22Rv1 (cell line): ENCODE measurements at regions not wholly inside any gene's neighbourhood (a gene's known extent, or its start where the extent isn't known, plus 50 kb on each side); places are given as distances from the start of the nearest gene placed in this dataset.

Source experiments
- ZFX ChIP-seq: fragments of 450-650 bp; IDR thresholded peaks from 2 replicates; pipeline ENCODE4 v1.6.1; 2017; ENCODE audit warnings: antibody characterized with exemption, borderline replicate concordance
- TF ChIP-seq, protein P1 (sequence below): fragments of 450-650 bp; IDR thresholded peaks from 2 replicates; pipeline ENCODE4 v1.5.1; 2017; ENCODE audit warnings: mild to moderate bottlenecking

DNA sequence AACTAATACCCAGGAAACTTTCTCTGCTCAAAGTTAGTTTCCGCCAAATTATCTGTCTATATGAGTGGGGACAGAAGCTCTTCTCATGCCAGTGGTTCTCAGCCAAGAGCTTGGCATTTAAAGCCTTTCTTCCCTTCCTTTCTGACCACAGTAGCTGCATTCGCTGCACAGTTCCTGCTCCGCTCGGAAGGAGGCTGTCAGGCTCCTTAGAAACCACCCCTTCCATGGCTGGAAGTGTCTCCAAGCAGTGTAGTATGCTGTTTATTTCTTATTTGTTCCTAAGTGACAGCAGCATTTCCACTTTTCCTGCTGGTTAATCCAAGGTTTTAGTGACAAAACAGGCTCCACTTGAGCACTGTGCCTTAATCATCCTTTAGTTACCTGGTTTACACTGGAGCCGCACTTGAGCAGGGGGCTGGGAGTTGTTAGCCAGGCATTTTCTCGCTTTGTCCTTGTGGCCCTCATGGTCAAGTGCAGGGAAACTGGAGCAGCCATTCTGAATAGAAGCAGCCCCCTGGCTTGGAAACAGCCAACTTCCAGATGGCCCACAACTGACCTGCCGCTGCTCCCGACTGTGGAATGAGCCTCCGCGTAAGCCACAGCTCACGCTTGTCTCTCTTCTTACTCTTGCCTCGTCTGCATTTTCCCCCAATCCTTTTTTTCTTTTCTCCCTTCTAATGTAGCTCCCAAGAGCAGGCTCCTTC, 739.4 kb upstream of the TENM3 start:
- TF ChIP-seq, protein P1, sequence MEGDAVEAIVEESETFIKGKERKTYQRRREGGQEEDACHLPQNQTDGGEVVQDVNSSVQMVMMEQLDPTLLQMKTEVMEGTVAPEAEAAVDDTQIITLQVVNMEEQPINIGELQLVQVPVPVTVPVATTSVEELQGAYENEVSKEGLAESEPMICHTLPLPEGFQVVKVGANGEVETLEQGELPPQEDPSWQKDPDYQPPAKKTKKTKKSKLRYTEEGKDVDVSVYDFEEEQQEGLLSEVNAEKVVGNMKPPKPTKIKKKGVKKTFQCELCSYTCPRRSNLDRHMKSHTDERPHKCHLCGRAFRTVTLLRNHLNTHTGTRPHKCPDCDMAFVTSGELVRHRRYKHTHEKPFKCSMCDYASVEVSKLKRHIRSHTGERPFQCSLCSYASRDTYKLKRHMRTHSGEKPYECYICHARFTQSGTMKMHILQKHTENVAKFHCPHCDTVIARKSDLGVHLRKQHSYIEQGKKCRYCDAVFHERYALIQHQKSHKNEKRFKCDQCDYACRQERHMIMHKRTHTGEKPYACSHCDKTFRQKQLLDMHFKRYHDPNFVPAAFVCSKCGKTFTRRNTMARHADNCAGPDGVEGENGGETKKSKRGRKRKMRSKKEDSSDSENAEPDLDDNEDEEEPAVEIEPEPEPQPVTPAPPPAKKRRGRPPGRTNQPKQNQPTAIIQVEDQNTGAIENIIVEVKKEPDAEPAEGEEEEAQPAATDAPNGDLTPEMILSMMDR: no peak
- no peak for TF ChIP-seq ZFX
